H9 (cell line): ENCODE measurements at regions not wholly inside any gene's neighbourhood (a gene's known extent, or its start where the extent isn't known, plus 50 kb on each side); places are given as distances from the start of the nearest gene placed in this dataset.

Source experiments
- DNase-seq: peaks from one replicate; pipeline ENCODE4 v3.0.0-alpha.2; 2017
- H2AFZ ChIP-seq: one replicate; pipeline ENCODE4 v1.6.1; 2013; ENCODE audit warnings: mild to moderate bottlenecking, low read length, control low read depth, moderate library complexity
- H2AK5ac ChIP-seq: 2 replicates; pipeline ENCODE4 v1.6.1; 2013; ENCODE audit warnings: low read length, control low read depth, mixed read lengths; ENCODE audit not compliant: insufficient read length
- H2BK120ac ChIP-seq: one replicate; pipeline ENCODE4 v1.6.1; 2013; ENCODE audit warnings: low read depth, mild to moderate bottlenecking, low read length, control low read depth, inconsistent platforms; ENCODE audit not compliant: poor library complexity, severe bottlenecking
- H2BK12ac ChIP-seq: 2 replicates; pipeline ENCODE4 v1.6.1; 2013; ENCODE audit warnings: low read length, control low read depth, mixed read lengths, low read depth; ENCODE audit not compliant: insufficient read length
- H2BK15ac ChIP-seq: 2 replicates; pipeline ENCODE4 v1.6.1; 2013; ENCODE audit warnings: low read depth, low read length, control low read depth
- H2BK20ac ChIP-seq: one replicate; pipeline ENCODE4 v1.6.1; 2013; ENCODE audit warnings: low read depth, mild to moderate bottlenecking, low read length, control low read depth, inconsistent platforms; ENCODE audit not compliant: poor library complexity, severe bottlenecking
- H2BK5ac ChIP-seq: 2 replicates; pipeline ENCODE4 v1.6.1; 2013; ENCODE audit warnings: low read length, control low read depth, mixed read lengths; ENCODE audit not compliant: insufficient read length
- H3K14ac ChIP-seq: 2 replicates; pipeline ENCODE4 v1.6.1; 2013; ENCODE audit warnings: low read length, control low read depth; ENCODE audit not compliant: insufficient read depth
- H3K18ac ChIP-seq: 2 replicates; pipeline ENCODE4 v1.6.1; 2013; ENCODE audit warnings: low read depth, mild to moderate bottlenecking, mixed read lengths, low read length, control low read depth; ENCODE audit not compliant: insufficient read length
- H3K23ac ChIP-seq: 2 replicates; pipeline ENCODE4 v1.6.1; 2013; ENCODE audit warnings: low read length, control low read depth, mixed read lengths, low read depth; ENCODE audit not compliant: insufficient read length
- H3K23me2 ChIP-seq: 2 replicates; pipeline ENCODE4 v1.6.1; 2013; ENCODE audit warnings: low read depth, mild to moderate bottlenecking, mixed read lengths, low read length, control low read depth; ENCODE audit not compliant: insufficient read length, poor library complexity, severe bottlenecking
- H3K27ac ChIP-seq: 2 replicates; pipeline ENCODE4 v1.5.1; 2013; ENCODE audit warnings: low read length, control low read depth, mixed read lengths, low read depth; ENCODE audit not compliant: insufficient read length
- H3K27me3 ChIP-seq: 2 replicates; pipeline ENCODE4 v1.6.1; 2013; ENCODE audit warnings: low read length, control low read depth, inconsistent platforms; ENCODE audit not compliant: insufficient read depth
- H3K4ac ChIP-seq: 2 replicates; pipeline ENCODE4 v1.6.1; 2013; ENCODE audit warnings: low read depth, mild to moderate bottlenecking, control low read depth, inconsistent platforms, low read length, moderate library complexity
- H3K4me1 ChIP-seq: 2 replicates; pipeline ENCODE4 v1.6.1; 2013; ENCODE audit warnings: low read length, control low read depth, inconsistent platforms; ENCODE audit not compliant: insufficient read depth
- H3K4me2 ChIP-seq: 2 replicates; pipeline ENCODE4 v1.6.1; 2013; ENCODE audit warnings: low read length, control low read depth, mixed read lengths; ENCODE audit not compliant: insufficient read length, insufficient read depth
- H3K56ac ChIP-seq: 2 replicates; pipeline ENCODE4 v1.6.1; 2013; ENCODE audit warnings: low read depth, mild to moderate bottlenecking, mixed read lengths, low read length, control low read depth; ENCODE audit not compliant: insufficient read length
- H3K79me1 ChIP-seq: 2 replicates; pipeline ENCODE4 v1.6.1; 2013; ENCODE audit warnings: low read depth, mild to moderate bottlenecking, moderate library complexity, low read length, control low read depth, inconsistent platforms; ENCODE audit not compliant: insufficient read depth, poor library complexity, severe bottlenecking
- H3K79me2 ChIP-seq: 2 replicates; pipeline ENCODE4 v1.6.1; 2013; ENCODE audit warnings: low read length, control low read depth, inconsistent platforms; ENCODE audit not compliant: insufficient read depth
- H3K9ac ChIP-seq: 2 replicates; pipeline ENCODE4 v1.6.1; 2013; ENCODE audit warnings: low read length, control low read depth, mixed read lengths; ENCODE audit not compliant: insufficient read length; ENCODE audit errors: extremely low read depth
- H3K9me3 ChIP-seq: one replicate; pipeline ENCODE4 v1.6.1; 2013; ENCODE audit warnings: low read depth, low read length, inconsistent platforms; ENCODE audit not compliant: control insufficient read depth
- H3T11ph ChIP-seq: one replicate; pipeline ENCODE4 v1.6.1; 2013; ENCODE audit warnings: mild to moderate bottlenecking, low read length, control low read depth, inconsistent platforms
- H4K20me1 ChIP-seq: one replicate; pipeline ENCODE4 v1.6.1; 2013; ENCODE audit not compliant: control insufficient read depth, insufficient read length, insufficient read depth
- H4K5ac ChIP-seq: 2 replicates; pipeline ENCODE4 v1.6.1; 2013; ENCODE audit warnings: low read depth, mild to moderate bottlenecking, mixed read lengths, low read length, control low read depth; ENCODE audit not compliant: insufficient read length
- H4K8ac ChIP-seq: replicated peaks from 2 replicates; pipeline ENCODE4 v1.6.1; 2013; ENCODE audit warnings: low read length, control low read depth, mixed read lengths, low read depth; ENCODE audit not compliant: insufficient read length
- H4K91ac ChIP-seq: 2 replicates; pipeline ENCODE4 v1.6.1; 2013; ENCODE audit warnings: low read depth, mild to moderate bottlenecking, moderate library complexity, mixed read lengths, low read length, control low read depth; ENCODE audit not compliant: insufficient read length
- H3K27ac Mint-ChIP-seq, 3 experiments: 2 replicates in 2 of 3; 3 replicates in 1 of 3; pipeline ENCODE4 v1.8.0; 2020 to 2021; ENCODE audit warnings: mixed read lengths in 3 of 3, mild to moderate bottlenecking in 1 of 3, moderate library complexity in 1 of 3
- H3K27me3 Mint-ChIP-seq: 2 replicates; pipeline ENCODE4 v1.8.0; 2021; ENCODE audit warnings: low read depth, mild to moderate bottlenecking, moderate library complexity, mixed read lengths
- H3K36me3 Mint-ChIP-seq, 3 experiments: 2 replicates in 2 of 3; 3 replicates in 1 of 3; pipeline ENCODE4 v1.8.0; 2020 to 2021; ENCODE audit warnings: low read depth in 3 of 3, mixed read lengths in 3 of 3; ENCODE audit not compliant: insufficient read depth in 1 of 3
- H3K4me1 Mint-ChIP-seq, 2 experiments: 2 replicates each; pipeline ENCODE4 v1.8.0; 2020; ENCODE audit warnings: mixed read lengths in 2 of 2
- H3K4me3 Mint-ChIP-seq, 2 experiments: 2 replicates in 1 of 2; 3 replicates in 1 of 2; pipeline ENCODE4 v1.8.0; 2020 to 2021; ENCODE audit warnings: mild to moderate bottlenecking in 2 of 2, mixed read lengths in 2 of 2, moderate library complexity in 1 of 2
- H3K9me3 Mint-ChIP-seq, 2 experiments: 2 replicates in 1 of 2; 3 replicates in 1 of 2; pipeline ENCODE4 v1.8.0; 2020; ENCODE audit warnings: mild to moderate bottlenecking in 2 of 2, mixed read lengths in 2 of 2, moderate library complexity in 1 of 2
- CTCF ChIP-seq: fragments of 200-600 bp; sonication (generic); conservative IDR thresholded peaks from 3 replicates; pipeline ENCODE4 v1.8.0; 2021; ENCODE audit warnings: antibody characterized with exemption, mild to moderate bottlenecking
- WGBS: extraction: QIAGEN DNeasy Blood & Tissue Kit; methylation state at CpG from one replicate; pipeline ENCODE4 v1.1.7; 2013; ENCODE audit warnings: missing lambda C conversion rate, low lambda C conversion rate, mixed read lengths; ENCODE audit not compliant: insufficient read length; ENCODE audit errors: extremely low coverage; 5-methylcytosine and 5-hydroxymethylcytosine counted together

- no peaks in the 10 kb centered on the region for H3K9me3 Mint-ChIP-seq
- Histone ChIP-seq H3K4ac (no peak overlapping the region), H3K27me3 (no peaks in the 10 kb centered on the region), H4K5ac (no peak overlapping the region), H4K91ac (no peak overlapping the region), H2BK15ac (no peak overlapping the region), H3K9ac (no peak overlapping the region), H3K23ac (no peak overlapping the region), H2BK120ac (no peak overlapping the region), H3T11ph (no peak overlapping the region), H3K14ac (no peak overlapping the region), H3K23me2 (no peaks in the 10 kb centered on the region), H3K18ac (no peak overlapping the region), H3K79me2 (no peaks in the 10 kb centered on the region), H2BK5ac (no peak overlapping the region), H3K4me2 (no peak overlapping the region), H2BK12ac (no peak overlapping the region), H4K8ac (no peak overlapping the region), H4K20me1 (no peaks in the 10 kb centered on the region), H3K79me1 (no peaks in the 10 kb centered on the region), H3K27ac (no peak overlapping the region), H2AFZ (no peak overlapping the region), H3K9me3 (no peaks in the 10 kb centered on the region), H3K4me1 (no peaks in the 10 kb centered on the region), H2AK5ac (no peak overlapping the region), H3K56ac (no peak overlapping the region), H2BK20ac (no peak overlapping the region)
- no peaks in the 10 kb centered on the region for H3K36me3 Mint-ChIP-seq
- H3K4me1 Mint-ChIP-seq: peaks cover 6 to 8% of the 10 kb centered on the region in 2 experiments; a peak in 1 of 4 replicates
- H3K27me3 Mint-ChIP-seq: no peaks in the 10 kb centered on the region
- no peak for DNase-seq
- TF ChIP-seq CTCF: no peak
- no peak overlapping the region for H3K4me3 Mint-ChIP-seq
- H3K27ac Mint-ChIP-seq: no peak overlapping the region
- no CpG with 5 or more reads among the region's 2 CpGs for WGBS
These were observed 1628.6 kb downstream of the CDH8 start for GRCh38 chr16:60407606-60408005.
